ENCODE measurements at regions not wholly inside any gene's neighbourhood (a gene's known extent, or its start where the extent isn't known, plus 50 kb on each side); places are given as distances from the start of the nearest gene placed in this dataset.
"Not testable (repeated sequence)": the region's sequence is repeated elsewhere in the genome, so short reads cannot be mapped to it uniquely, and the experiment has no call there.

GRCh38 chr5:155114655-155115054, 101.1 kb downstream of the KIF4B start:
- in situ Hi-C loops (cut with HindIII; ENCODE audit: low sequenced_read_pairs): no loop called here

GRCh38 chr5:155116456-155117251, 103.1 kb downstream of the KIF4B start:
- in situ Hi-C loops (cut with HindIII; ENCODE audit: low sequenced_read_pairs): no loop called here

- in situ Hi-C loops (cut with HindIII; ENCODE audit: low sequenced_read_pairs): no loop called here
These were observed 112.1 kb downstream of the KIF4B start for GRCh38 chr5:155125551-155126095.

- in situ Hi-C loops (cut with HindIII; ENCODE audit: low sequenced_read_pairs): no loop called here
These were observed 113.0 kb downstream of the KIF4B start for GRCh38 chr5:155126573-155126972.

GRCh38 chr5:155127552-155127951, 114.0 kb downstream of the KIF4B start:
- in situ Hi-C loops (cut with HindIII; ENCODE audit: low sequenced_read_pairs): no loop called here

GRCh38 chr5:155128786-155129512, 115.4 kb downstream of the KIF4B start:
- in situ Hi-C loops (cut with HindIII; ENCODE audit: low sequenced_read_pairs): no loop called here

GRCh38 chr5:155129513-155129880, 115.9 kb downstream of the KIF4B start:
- in situ Hi-C loops (cut with HindIII; ENCODE audit: low sequenced_read_pairs): no loop called here

GRCh38 chr5:155134130-155134529, 120.6 kb downstream of the KIF4B start:
- in situ Hi-C loops (cut with HindIII; ENCODE audit: low sequenced_read_pairs): no loop called here

- in situ Hi-C loops (cut with HindIII; ENCODE audit: low sequenced_read_pairs): no loop called here
These were observed 122.8 kb downstream of the KIF4B start for GRCh38 chr5:155136216-155136850.

- in situ Hi-C loops (cut with HindIII; ENCODE audit: low sequenced_read_pairs): no loop called here
These were observed 124.1 kb downstream of the KIF4B start for GRCh38 chr5:155137683-155138082.

- in situ Hi-C loops (cut with HindIII; ENCODE audit: low sequenced_read_pairs): no loop called here
These were observed 127.1 kb downstream of the KIF4B start for GRCh38 chr5:155140646-155141045.

- in situ Hi-C loops (cut with HindIII; ENCODE audit: low sequenced_read_pairs): no loop called here
These were observed 131.4 kb downstream of the KIF4B start for GRCh38 chr5:155144956-155145355.

GRCh38 chr5:155147222-155147621, 133.7 kb downstream of the KIF4B start:
- in situ Hi-C loops (cut with HindIII; ENCODE audit: low sequenced_read_pairs): no loop called here

- in situ Hi-C loops (cut with HindIII; ENCODE audit: low sequenced_read_pairs): no loop called here
These were observed 135.1 kb downstream of the KIF4B start for GRCh38 chr5:155148694-155149093.

- in situ Hi-C loops (cut with HindIII; ENCODE audit: low sequenced_read_pairs): no loop called here
These were observed 136.5 kb downstream of the KIF4B start for GRCh38 chr5:155150012-155150411.

GRCh38 chr5:155154973-155155372, 141.4 kb downstream of the KIF4B start:
- in situ Hi-C loops (cut with HindIII; ENCODE audit: low sequenced_read_pairs): no loop called here

GRCh38 chr5:155163084-155163483, 149.5 kb downstream of the KIF4B start:
- in situ Hi-C loops (cut with HindIII; ENCODE audit: low sequenced_read_pairs): not testable (repeated sequence)

- in situ Hi-C loops (cut with HindIII; ENCODE audit: low sequenced_read_pairs): no loop called here
These were observed 154.2 kb downstream of the KIF4B start for GRCh38 chr5:155167736-155168135.

GRCh38 chr5:155181542-155181941, 168.0 kb downstream of the KIF4B start:
- in situ Hi-C loops (cut with HindIII; ENCODE audit: low sequenced_read_pairs): no loop called here

GRCh38 chr5:155189476-155189875, 175.9 kb downstream of the KIF4B start:
- in situ Hi-C loops (cut with HindIII; ENCODE audit: low sequenced_read_pairs): no loop called here

- in situ Hi-C loops (cut with HindIII; ENCODE audit: low sequenced_read_pairs): no loop called here
These were observed 176.4 kb downstream of the KIF4B start for GRCh38 chr5:155189981-155190380.

GRCh38 chr5:155193029-155193428, 179.5 kb downstream of the KIF4B start:
- in situ Hi-C loops (cut with HindIII; ENCODE audit: low sequenced_read_pairs): no loop called here

Data from endothelial cell of hepatic sinusoid (primary cell).